ENCODE measurements at regions not wholly inside any gene's neighbourhood (a gene's known extent, or its start where the extent isn't known, plus 50 kb on each side); places are given as distances from the start of the nearest gene placed in this dataset.

DNA sequence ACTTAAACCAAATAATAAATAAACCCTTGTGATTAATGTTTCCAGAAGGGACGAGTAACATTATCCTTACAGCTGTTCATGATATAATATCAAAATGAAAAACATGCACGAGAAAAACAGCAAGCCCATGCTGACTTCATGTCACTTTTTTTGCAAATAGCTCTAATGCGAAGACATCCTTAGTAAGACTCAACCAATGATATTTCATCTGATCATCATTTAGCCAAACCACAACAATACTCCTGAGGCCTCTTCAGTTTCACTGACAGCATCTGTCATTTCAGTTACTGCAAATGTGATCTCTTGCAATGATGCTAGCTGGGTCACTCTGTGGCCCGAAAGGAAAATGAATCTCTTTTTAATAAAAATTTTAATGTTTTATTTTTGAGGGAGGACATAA lies 74.0 kb downstream of the POLR2M start:
- TF ChIP-seq FOXM1 (IDR thresholded peaks at IDR 0.05; ENCODE audit: borderline replicate concordance, low read depth) (no peak), CEBPB (IDR thresholded peaks at IDR 0.05) (no peak), TEAD4 (IDR thresholded peaks at IDR 0.05) (no peak), CREB1 (IDR thresholded peaks at IDR 0.05; ENCODE audit: low read depth) (no peak), ZBTB7A (IDR thresholded peaks at IDR 0.05; ENCODE audit: low read depth) (no peak), TAF1 (IDR thresholded peaks at IDR 0.05; ENCODE audit: low read depth) (no peak), NFIC (IDR thresholded peaks at IDR 0.05) (no peak), YY1 (IDR thresholded peaks at IDR 0.05; ENCODE audit: low read depth) (no peak), TCF12 (IDR thresholded peaks at IDR 0.05; ENCODE audit: low read depth) (no peak), EP300 (IDR thresholded peaks at IDR 0.05; ENCODE audit: borderline replicate concordance) (no peak)
- TF ChIP-seq, protein P1, sequence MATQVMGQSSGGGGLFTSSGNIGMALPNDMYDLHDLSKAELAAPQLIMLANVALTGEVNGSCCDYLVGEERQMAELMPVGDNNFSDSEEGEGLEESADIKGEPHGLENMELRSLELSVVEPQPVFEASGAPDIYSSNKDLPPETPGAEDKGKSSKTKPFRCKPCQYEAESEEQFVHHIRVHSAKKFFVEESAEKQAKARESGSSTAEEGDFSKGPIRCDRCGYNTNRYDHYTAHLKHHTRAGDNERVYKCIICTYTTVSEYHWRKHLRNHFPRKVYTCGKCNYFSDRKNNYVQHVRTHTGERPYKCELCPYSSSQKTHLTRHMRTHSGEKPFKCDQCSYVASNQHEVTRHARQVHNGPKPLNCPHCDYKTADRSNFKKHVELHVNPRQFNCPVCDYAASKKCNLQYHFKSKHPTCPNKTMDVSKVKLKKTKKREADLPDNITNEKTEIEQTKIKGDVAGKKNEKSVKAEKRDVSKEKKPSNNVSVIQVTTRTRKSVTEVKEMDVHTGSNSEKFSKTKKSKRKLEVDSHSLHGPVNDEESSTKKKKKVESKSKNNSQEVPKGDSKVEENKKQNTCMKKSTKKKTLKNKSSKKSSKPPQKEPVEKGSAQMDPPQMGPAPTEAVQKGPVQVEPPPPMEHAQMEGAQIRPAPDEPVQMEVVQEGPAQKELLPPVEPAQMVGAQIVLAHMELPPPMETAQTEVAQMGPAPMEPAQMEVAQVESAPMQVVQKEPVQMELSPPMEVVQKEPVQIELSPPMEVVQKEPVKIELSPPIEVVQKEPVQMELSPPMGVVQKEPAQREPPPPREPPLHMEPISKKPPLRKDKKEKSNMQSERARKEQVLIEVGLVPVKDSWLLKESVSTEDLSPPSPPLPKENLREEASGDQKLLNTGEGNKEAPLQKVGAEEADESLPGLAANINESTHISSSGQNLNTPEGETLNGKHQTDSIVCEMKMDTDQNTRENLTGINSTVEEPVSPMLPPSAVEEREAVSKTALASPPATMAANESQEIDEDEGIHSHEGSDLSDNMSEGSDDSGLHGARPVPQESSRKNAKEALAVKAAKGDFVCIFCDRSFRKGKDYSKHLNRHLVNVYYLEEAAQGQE (IDR thresholded peaks at IDR 0.05; ENCODE audit: low read depth), result no peak
- TF ChIP-seq, protein P2, sequence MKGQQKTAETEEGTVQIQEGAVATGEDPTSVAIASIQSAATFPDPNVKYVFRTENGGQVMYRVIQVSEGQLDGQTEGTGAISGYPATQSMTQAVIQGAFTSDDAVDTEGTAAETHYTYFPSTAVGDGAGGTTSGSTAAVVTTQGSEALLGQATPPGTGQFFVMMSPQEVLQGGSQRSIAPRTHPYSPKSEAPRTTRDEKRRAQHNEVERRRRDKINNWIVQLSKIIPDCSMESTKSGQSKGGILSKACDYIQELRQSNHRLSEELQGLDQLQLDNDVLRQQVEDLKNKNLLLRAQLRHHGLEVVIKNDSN (IDR thresholded peaks at IDR 0.05), result no peak

Measured in Ishikawa (cell line).